GM18511 (cell line): ENCODE measurements at regions not wholly inside any gene's neighbourhood (a gene's known extent, or its start where the extent isn't known, plus 50 kb on each side); places are given as distances from the start of the nearest gene placed in this dataset.
"Not testable (repeated sequence)": the region's sequence is repeated elsewhere in the genome, so short reads cannot be mapped to it uniquely, and the experiment has no call there.

Experiments
- ATAC-seq: cut with Tn5 transposase; IDR thresholded peaks from one replicate; pipeline ENCODE4 v1.9.1; 2021; ENCODE audit warnings: mild to moderate bottlenecking, moderate library complexity; ENCODE audit not compliant: unreplicated experiment

DNA sequence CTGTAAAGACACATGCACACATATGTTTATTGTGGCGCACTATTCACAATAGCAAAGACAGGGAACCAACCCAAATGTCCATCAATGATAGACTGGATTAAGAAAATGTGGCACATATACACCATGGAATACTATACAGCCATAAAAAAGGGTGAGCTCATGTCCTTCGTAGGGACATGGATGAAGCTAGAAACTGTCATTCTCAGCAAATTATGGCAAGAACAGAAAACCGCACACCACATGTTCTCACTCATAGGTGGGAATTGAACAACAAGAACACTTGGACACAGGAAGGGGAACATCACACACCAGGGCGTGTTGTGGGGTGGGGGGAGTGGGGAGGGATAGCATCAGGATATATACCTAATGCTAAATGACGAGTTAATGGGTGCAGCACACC is 304.9 kb upstream of the NRSN1 start:
- ATAC-seq: not testable (repeated sequence)

DNA sequence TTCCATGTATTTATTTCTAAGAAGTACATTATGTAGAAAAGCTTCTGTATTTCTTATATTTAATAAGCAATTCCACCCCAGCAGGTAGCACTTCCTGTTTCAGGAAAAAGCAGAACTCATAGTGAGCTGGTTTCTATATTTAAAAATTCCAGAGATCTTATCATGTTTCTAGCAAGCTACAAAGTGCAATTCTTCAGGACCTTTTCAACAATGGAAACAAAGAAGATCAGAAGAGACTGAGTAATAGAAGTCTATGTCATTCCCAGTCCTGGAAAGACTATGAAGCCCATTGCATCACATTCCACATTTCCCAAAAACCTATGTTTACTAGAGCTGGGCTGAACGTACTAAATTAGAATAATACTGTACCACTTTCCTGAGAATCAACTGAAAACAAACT is 302.6 kb upstream of the NRSN1 start:
- no peak for ATAC-seq

DNA sequence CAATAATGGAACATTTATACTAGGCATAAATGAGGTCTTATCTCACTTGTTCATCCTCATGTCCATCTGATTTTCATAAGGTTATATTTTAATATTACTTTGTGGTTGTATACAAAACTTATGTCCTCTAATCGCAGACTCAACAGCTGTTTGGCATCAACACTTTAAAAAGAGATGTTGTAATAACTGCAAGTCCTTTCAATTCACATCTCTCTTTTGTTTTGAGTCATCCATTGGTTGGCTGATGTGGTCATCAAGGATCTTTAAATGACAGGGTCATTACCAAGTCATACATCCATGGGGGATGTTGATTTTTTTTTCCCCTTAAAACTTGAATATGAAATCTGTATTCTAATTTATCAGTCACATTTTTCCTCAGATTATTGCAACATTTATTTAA is 299.4 kb upstream of the NRSN1 start:
- ATAC-seq: no peak

DNA sequence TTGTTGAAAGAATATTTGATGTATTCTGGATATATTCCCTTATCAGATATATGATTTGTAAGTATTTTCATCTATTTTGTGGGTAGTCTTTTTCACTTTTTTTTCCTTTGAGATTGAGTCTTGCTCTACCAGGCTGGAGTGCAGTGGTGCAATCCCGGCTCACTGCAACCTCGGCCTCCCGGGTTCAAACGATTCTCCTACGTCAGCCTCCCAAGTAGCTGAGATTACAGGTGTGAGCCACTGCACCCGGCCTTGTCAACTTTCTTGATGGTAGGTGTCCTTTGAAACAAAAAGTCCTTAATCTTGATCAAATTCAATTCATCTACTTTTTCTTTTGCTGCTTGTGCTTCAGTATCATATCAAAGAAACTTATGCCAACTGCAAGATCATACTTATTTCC is 297.2 kb upstream of the NRSN1 start:
- ATAC-seq: no peak

DNA sequence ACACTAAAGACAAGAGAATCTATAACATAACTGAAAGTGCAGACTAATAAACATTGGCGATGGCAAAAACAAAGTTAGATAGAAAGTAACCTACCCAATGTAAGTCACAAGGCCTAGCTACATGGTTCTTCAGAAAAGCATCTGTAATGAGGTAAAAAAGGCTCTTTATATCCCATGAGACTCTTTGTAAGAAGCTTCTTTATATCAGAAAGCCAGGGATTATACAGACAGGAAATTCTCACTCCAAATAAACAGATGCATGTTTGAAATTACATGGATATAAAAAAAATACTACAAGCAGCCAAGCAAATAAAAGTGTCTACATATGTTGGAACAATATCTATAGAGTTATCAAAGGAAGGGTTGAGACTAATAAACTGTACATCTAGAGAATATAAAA is 284.9 kb upstream of the NRSN1 start:
- no peak for ATAC-seq

DNA sequence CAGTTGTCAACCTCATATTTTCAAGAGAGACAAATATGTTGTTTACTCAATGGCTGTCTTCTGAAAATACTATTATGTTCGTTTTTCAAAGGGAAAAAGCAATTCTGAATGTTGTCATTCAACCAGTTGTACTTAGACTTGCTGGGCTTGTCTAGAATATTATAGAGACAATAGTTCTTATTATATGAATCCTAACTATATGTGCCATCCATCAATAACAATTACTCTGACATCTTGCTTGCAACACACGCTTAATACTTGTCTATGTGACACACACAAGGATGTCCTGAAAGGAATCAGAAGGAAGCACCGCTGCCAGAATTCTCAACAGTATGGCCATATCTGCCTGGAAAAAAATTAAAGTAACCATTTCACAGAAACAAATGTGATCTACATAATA is 283.3 kb upstream of the NRSN1 start:
- ATAC-seq: no peak

DNA sequence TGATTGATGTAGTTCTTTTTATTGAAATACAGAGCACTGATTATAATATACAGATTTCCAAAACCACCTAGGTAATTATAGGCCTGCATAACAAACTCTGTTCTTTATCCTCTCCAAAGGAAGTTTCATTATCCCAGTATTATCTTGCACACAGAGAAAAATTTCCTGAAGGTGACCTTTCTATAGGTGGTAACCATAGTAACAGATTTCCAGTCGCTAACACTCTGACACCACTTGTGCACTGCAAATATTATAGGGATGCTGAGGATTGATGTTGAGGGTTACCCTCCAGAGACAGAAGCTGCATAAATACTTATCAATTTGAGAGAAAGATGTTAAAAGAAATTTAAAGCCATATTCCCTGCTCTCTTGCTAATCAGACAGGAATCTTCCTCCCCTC is 274.5 kb upstream of the NRSN1 start:
- ATAC-seq: no peak

DNA sequence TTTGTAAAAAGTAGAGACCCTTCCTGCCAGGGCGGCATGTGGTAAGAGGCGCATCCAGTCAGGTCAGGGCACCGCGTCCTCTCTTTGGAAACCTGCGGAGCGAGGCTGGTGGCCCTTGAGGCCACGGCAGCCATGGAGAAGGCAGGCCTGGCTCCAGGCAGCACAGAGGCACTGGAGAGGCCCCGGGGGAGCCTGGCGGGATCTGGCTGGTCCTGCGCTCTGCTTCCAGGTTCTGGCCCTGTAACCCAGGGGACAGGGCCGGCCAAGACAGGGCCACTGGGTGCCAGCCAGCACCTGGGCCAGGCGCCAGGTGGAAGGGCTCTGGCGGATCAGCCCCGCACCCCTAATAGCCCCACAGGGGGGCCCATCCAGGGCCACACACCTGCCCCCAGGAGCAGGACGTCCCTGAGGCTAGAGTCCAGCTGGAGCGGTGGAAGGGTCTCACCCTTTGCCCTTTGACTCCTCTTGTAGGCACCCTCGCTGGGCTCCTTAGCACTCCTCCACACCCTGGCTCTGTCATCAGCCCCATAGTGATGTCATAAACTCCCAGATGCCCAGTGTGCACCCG is 272.4 kb upstream of the NRSN1 start:
- ATAC-seq: not testable (repeated sequence)

DNA sequence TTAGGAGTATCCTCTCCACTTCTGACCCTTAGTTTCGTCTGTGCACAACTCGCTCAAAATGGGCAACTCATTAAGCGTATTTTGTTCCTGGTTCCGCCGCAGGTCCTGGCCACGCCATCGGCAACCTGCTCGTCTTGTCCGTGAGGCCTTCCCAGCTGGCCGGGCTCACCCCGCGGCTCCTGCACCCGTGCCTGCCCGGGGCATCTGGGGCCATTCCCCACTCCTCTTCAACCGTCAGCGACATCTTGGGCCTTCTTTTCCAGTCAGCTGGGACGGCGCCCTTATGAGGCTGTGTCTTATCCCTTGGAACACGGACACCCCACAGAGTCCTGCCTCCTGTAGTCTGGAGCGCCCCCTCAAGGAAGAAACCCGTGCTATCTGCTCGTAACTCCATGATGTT is 271.9 kb upstream of the NRSN1 start:
- not testable (repeated sequence) for ATAC-seq

DNA sequence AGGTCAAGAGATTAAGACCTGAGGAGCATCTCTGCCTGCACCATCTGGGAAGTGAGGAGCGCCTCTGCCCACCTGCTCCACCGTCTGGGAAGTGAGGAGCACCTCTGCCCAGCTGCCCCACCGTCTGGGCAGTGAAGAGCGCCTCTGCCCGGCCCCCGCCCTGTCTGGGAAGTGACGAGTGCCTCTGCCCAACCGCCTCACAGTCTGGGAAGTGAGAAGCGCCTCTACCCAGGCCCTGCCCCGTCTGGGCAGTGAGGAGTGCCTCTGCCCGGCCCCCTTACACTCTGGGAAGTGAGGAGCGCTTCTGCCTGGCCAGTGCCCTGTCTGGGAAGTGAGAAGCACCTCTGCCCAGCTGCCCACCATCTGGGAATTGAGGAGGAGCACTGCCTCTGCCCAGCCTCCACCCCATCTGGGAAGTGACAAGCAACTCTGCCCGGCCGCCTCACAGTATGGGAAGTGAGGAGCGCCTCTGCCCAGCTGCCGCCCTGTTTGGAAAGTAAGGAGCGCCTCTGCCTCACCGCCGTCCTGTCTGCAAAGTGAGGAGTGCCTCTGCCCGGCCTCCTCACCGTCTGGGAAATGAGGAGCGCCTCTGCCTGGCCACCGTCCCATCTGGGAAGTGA is 270.4 kb upstream of the NRSN1 start:
- ATAC-seq: no peak

DNA sequence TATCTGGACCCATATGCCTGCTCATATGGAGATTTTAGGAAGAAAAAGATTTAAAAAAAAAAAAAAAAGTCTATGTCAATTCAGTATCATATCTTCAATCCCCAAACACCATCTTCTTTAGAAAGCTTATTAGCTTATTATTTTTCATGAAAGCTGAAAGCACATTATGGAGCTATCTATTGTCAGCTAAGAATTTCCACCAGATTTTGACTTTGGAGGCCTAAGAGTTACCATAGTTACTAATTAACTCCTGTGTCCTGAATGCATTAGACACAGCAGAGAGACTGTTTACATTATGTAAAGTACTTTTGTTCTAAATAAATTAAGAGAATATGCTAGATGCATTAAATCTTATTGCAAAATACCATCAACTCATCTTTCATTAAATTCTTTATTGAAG is 255.5 kb upstream of the NRSN1 start:
- no peak for ATAC-seq

DNA sequence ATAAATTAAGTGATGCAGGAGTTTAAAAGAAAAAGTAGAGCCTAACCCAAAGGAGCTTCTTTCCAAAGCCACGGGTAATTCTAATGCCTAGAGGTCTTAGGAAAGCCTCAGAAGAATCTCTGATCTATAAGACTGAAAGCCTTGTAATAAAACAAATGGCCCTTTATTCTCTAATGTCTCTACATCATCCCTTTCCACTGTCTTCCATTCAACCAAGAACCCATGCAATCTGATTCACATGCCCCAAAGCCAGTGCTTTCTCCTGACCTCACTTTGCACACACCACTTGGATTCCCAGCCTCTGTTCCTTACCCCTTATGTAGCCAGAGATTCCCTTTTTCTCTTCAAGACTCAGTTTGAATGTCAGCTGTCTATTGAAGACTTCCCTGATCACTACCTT is 252.9 kb upstream of the NRSN1 start:
- no peak for ATAC-seq

DNA sequence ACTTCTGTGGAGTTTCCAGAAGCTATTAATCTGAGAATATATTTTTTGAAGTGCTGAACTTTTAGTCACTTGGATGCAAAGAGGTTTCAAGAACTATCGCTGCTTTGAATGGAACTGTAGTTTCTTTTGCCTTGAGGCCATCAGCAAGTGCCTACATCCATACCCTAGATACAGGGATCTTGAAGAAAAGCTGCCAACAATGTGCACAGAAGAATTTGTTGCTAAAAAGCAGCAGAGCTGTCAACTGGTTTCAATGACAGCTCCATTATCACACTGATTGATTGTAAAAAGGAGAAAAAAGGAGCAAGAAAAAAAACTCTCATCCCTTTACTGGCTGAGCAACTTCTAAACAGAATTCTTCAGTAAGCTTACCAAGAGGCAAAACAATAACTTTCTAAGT is 251.0 kb upstream of the NRSN1 start:
- ATAC-seq: no peak

DNA sequence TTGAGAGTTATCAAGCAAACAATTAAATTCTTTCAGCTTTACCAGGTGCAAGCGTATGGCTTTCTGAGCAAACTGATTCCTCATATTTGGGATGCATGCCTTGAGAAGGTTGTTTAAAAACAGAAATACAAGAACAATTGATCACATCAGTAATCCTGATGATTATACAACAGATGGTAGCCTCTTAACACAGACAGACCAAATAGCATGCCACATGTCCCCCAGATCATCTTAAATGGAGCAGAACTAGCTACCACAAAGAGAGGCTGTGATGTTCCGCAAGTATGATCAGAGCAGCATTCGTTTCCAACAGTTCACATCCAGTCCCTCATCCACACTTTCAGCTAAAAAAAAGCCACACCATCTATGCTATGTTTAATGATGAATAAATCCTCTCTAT is 246.2 kb upstream of the NRSN1 start:
- ATAC-seq: no peak

DNA sequence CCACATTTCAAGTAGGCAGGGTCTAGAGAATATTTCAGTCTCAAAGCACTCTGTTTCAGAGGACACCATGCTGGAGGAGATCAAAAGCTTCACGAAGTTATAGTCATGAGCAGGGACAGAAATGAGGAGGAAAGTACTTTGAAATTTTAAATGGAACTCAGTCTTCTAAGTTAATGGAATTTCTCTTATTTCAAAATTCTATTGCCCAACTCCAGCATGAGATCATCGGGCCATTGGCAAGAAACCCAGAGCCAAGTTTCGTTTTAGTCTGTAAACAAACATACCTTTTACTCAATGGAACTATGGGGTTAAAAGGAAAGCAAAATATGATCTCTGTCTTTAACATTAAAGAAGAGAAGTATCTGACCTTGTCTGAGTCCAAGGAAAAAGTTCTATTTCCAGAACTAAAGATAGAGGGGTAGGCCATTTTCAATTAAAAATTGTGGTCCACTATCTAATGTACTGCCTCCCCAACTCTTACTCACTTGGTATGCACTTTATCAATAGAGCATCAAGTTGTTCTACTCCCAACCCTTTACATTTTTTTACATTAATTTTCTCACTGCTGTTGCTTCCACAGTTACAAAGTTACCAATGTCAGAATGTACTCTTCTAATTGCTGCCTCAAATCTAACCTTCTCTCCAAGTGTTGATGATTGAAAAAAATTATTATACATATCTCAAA is 235.3 kb upstream of the NRSN1 start:
- no peak for ATAC-seq

DNA sequence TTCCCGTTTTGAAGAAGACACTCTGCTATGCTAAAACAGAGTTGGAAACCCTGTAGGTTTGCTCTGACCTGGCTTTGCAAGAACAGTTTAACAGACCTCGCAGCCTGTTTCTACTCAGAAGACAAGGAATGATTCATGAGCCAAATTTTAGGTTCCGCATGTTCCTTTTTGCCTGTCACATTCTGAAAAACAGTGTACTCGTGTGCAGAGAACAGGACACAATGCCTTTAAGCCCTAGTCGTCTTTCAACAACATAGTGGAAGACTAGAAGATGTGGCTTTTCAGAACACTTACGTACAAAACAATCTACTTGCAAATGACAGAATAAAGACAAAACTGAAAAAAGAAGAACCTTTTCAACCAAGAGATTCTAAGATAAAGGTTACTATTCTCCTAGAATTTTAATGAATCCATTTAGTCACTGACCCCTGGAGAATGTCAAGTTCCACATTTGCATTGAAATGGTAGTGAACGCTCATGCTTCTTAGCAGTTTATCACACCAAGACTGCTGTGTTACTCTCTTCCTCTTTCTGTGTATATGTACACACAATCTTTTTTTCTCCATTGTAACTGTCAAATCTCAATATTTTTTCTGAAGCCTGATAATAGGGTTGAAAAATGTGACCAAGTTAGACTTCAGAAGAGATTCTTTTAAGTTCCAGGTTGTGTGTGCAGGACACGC is 220.7 kb upstream of the NRSN1 start:
- ATAC-seq: no peak

DNA sequence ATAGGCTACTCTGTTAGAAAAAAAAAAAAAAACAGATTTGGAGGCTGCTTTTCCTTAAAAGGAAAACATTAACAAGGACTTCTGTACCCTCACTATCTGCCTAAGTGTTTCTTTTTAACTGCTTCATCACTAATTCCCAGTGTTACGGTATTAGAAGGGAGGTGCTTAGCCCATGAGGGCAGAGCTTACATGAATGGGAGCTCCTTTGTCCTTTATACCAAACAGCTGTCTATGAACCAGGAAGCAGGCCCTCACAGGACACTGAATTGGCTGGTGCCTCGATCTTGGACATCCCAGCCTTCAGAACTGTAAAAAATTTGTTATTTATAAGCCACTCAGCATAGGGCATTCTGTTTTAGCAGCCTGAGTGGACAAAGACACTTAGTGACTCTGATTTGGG is 215.6 kb upstream of the NRSN1 start:
- ATAC-seq: no peak

DNA sequence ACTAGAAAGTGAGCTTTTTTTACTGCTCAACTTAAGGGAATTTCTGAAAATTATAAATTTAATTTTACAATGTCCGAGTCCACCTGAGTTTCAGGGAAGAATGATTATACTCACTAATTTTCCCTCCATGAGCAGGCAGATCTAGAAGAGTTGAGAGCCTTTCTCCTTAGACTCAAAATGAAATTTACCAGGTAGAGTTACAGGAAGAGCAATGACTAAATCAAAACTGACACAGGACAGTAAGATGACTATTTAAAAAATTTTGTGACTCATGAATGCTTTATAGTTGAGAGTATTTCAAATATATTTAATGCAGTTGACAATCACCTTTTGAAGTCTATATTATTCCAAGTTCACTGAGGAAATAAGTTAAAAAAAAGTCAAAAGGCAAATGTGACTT is 198.1 kb upstream of the NRSN1 start:
- ATAC-seq: no peak

DNA sequence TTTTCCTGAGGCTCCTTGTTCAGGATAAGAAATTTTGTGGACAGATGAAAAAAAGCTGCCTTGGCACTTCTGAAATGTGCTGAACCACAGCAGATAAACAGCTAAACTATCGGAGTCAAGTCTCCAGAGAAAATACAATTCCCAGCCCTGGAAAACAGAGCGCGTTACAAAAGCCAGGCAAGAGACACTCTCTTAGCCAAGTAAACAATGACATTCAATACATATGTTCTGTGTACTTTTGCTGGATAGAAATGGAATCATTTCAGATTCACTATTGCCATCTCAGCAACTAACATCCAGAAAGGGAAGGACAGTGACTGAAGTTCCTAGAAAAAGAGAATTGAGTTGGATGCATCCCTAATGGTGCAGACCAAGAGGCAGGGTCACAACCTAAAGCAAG is 196.8 kb upstream of the NRSN1 start:
- no peak for ATAC-seq

DNA sequence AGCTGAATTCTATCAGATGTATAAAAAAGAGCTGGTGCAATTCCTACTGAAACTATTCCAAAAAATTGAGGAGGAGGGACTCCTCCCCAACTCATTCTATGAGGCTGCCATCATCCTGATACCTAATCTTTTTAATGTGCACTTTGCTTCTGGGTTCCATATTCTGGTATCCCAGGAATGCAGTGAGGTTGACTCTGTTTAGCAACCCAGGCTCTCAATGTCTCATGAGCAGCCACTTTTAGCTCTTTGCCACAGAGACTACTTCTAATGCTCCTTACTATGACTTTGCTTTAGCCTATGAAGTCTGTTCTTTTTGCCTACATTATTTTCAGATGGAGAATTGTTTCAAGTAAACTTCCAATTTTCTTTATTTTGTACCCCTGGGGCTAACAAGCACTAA is 185.5 kb upstream of the NRSN1 start:
- ATAC-seq: no peak

DNA sequence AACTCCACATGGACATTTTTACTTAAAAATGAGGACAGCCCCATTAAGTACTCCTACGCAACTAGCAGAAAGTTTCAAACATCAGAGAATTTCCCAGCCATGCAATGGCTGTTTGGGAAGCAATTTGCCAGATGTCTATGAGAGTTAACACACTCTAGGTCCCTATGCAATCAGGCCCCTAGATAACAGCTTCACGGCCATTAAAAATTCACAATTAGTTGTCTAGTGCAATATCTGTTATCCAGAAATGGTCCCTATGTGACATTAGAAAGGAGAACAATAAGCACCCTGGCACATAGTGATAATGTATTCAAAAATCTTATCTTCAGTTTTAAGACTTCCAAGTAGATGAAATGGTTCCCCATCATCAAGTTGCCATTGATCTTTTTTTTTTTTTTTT is 174.3 kb upstream of the NRSN1 start:
- ATAC-seq: no peak

DNA sequence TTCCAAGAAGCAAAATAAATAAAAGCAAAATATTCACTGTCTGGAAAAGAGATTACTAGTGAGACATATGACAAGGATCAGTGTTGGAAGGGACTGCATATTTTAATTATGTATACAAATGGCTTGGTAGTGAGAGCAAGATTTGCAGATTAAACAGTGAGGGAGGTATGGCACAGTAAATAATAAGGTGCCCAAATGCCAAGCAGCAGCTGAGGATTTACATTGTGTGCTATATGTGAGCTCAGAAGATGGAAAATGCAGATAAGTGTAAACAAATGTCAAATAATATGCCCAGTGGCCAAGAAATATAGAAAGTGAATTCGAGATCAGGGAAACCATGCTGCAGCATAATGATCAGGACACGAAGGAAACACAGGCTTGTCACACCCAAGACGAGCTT is 173.8 kb upstream of the NRSN1 start:
- no peak for ATAC-seq
